ENCODE measurements at regions not wholly inside any gene's neighbourhood (a gene's known extent, or its start where the extent isn't known, plus 50 kb on each side); places are given as distances from the start of the nearest gene placed in this dataset.

DNA sequence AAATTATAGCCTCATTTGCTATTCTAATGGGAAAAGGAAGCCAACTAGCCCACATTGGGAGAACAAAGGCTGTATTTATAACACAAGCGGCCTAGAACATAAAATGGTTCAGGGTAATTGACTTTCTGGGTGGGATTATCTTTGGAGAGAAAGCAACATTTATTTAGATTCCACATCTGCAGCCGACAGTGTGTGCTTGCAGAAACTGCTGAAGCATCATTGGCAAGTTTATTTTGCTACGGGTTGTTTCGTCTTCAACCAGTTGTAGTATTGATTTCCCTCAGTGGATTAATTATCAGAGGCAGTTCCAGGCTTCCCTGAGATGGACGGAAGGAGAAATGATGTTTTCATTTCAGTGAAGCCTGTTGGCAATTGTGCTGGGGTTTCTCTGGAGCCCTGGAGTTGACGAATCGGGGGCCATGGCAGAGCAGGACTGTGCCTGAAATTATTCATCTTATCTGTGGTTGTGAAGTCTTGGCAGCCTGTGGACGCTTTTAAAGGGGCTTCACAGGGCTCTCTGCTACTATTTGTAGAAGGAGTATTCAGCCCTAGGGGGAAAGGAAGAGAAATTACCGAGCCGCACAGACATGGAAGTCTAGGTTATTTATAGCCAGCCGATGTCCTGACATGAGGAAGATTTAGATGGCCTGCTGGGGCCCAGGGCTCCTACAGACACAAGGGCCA, 290.6 kb upstream of the IRX4 start:
- DNase-seq = no peak

DNA sequence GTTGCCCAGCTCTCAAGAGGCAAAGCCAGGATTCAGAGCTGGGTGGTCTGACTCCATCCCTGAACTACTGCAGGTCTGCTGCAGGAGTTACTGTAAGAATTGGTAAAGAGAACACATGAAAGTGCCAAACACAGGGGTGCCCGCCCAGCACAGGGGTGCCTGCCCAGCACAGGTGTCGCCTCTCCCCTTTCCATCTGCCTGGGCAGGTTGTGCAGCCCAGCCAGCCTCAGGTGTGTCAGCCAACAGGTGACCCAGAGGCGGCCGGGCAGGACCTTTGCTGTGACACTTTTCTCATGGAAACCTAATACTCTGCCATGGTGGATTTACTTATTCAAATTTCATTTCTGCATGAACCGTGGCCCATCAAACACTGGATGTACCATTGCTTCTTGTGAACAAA, 289.7 kb upstream of the IRX4 start:
- intact Hi-C loops (cut with DNase I) = no loop called here
- peaks cover 24% of the 10 kb centered on the region for H3K27me3 ChIP-seq
- no peak for DNase-seq

More for the DNA sequence above, 290.6 kb upstream of the IRX4 start:
- Histone ChIP-seq H3K4me1 (no peaks in the 10 kb centered on the region), H3K9me3 (no peaks in the 10 kb centered on the region), H3K27me3 (peaks cover 24% of the 10 kb centered on the region), H3K4me3 (no peak overlapping the region), H3K27ac (no peak overlapping the region), H3K36me3 (no peaks in the 10 kb centered on the region)
- TF ChIP-seq, protein P1, sequence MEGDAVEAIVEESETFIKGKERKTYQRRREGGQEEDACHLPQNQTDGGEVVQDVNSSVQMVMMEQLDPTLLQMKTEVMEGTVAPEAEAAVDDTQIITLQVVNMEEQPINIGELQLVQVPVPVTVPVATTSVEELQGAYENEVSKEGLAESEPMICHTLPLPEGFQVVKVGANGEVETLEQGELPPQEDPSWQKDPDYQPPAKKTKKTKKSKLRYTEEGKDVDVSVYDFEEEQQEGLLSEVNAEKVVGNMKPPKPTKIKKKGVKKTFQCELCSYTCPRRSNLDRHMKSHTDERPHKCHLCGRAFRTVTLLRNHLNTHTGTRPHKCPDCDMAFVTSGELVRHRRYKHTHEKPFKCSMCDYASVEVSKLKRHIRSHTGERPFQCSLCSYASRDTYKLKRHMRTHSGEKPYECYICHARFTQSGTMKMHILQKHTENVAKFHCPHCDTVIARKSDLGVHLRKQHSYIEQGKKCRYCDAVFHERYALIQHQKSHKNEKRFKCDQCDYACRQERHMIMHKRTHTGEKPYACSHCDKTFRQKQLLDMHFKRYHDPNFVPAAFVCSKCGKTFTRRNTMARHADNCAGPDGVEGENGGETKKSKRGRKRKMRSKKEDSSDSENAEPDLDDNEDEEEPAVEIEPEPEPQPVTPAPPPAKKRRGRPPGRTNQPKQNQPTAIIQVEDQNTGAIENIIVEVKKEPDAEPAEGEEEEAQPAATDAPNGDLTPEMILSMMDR (IDR thresholded peaks at IDR 0.05) = no peak
- no peak for ATAC-seq
- intact Hi-C loops (cut with DNase I) = no loop called here

DNA sequence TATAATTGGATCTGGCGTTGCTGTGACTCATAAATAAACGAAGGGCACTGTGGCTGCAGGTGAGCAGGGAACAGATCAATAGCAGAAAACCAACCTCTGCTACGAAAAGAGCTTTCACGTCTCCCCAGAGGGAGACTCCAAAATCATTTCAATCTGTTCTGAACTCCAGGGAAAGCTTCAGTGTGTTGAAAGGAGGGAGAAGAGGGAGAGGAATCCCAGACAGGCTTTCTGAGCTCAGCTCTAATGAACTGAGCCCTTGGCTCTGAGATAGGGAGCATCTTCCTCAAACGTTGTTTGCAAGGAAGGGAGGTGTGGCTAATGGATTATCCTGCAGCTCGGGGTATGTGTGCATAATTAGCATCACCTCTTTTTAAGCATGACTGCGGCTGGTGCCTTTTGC, 288.0 kb upstream of the IRX4 start:
- no peak for ATAC-seq
- peaks cover 28% of the 10 kb centered on the region for H3K27me3 ChIP-seq

More for the DNA sequence above, 289.7 kb upstream of the IRX4 start:
- Histone ChIP-seq H3K9me3 (no peaks in the 10 kb centered on the region), H3K36me3 (no peaks in the 10 kb centered on the region), H3K27ac (no peak overlapping the region), H3K4me3 (no peak overlapping the region), H3K4me1 (no peaks in the 10 kb centered on the region)
- no peak for ATAC-seq
- TF ChIP-seq, protein P1 (IDR thresholded peaks at IDR 0.05) = no peak

DNA sequence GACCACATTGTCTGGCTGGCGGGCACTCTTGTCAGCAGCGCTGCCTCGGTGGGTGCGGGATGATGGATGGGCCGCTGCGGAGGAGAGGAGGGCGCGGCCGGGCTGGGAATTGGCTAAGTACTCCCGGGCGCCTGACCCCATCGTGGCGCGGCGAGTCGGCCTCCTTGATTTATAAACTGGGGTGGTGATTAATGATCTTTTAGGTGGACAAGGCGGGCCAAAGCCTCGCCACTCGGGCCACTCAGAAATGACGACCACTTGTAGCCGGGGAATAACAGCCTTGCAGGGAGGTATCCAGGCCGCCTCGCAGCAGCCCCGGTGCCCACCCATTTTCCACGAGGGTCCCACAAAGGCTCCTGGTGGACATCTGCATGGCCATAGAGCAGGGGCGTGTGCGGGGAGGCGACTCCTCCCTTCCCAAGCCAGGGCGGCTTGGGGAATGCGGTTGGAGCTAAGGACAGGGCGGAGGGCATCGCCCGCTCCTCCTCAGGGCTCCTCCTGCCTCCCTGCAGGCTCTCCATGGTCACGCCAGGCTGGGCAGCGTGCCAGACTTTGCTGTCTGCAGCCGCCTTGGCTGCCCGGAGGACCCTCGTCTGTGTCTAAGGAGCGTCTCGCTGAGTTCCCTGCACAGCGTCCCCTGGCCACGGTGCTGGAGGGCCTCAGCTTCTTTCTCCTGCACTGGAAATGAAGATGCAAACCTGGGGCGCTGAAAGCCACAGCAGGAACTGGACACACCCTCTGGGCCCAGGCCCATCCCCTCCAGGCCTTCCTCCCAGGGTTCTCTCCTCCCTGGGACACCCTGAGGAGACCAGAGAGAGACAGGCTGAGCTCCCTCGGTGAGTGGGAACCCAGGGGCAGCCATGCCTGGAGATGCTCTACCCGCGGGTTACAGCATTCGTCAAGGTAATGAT, 287.4 kb upstream of the IRX4 start:
- no peak for ATAC-seq
- intact Hi-C loops (cut with DNase I) = no loop called here
- H3K4me3 ChIP-seq = no peak overlapping the region
- H3K4me1 ChIP-seq = no peaks in the 10 kb centered on the region
- H3K9me3 ChIP-seq = no peaks in the 10 kb centered on the region
- H3K36me3 ChIP-seq = no peaks in the 10 kb centered on the region
- TF ChIP-seq, protein P1 (IDR thresholded peaks at IDR 0.05) = no peak
- peaks cover 22% of the 10 kb centered on the region for H3K27me3 ChIP-seq
- no peak overlapping the region for H3K27ac ChIP-seq
- no peak for DNase-seq

More for the DNA sequence above, 288.0 kb upstream of the IRX4 start:
- TF ChIP-seq, protein P1 (IDR thresholded peaks at IDR 0.05) = no peak
- H3K27ac ChIP-seq = no peak overlapping the region
- DNase-seq = no peak
- H3K4me3 ChIP-seq = no peak overlapping the region
- H3K4me1 ChIP-seq = no peaks in the 10 kb centered on the region
- intact Hi-C loops (cut with DNase I) = no loop called here
- no peaks in the 10 kb centered on the region for H3K9me3 ChIP-seq
- no peaks in the 10 kb centered on the region for H3K36me3 ChIP-seq

DNA sequence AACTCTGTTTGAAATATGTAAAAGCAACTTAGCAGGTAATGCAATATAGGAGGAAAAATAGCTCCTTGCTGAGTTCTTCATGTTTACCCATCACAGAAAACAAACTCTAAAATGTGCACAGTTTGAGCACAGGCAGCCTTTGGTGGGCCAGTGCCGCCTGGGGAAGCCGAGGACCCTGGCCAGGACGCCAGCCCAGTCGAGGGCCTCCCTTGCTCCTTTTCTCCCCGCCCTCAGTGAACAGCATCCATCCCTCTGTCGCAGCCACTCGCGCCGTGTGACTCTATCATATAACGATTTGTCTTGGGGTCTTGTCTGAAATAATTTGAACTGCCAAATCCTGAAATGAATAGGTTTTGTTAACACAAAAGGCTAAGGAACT, 286.7 kb upstream of the IRX4 start:
- TF ChIP-seq, protein P1 (IDR thresholded peaks at IDR 0.05) = no peak
- Histone ChIP-seq H3K27ac (no peak overlapping the region), H3K27me3 (peaks cover 22% of the 10 kb centered on the region), H3K9me3 (no peaks in the 10 kb centered on the region), H3K4me3 (no peak overlapping the region), H3K36me3 (no peaks in the 10 kb centered on the region), H3K4me1 (no peaks in the 10 kb centered on the region)
- no peak for ATAC-seq
- no peak for DNase-seq
- intact Hi-C loops (cut with DNase I) = no loop called here

Measured in upper lobe of right lung (tissue), 1 donor.